Fibroblast of lung (primary cell): ENCODE measurements at regions not wholly inside any gene's neighbourhood (a gene's known extent, or its start where the extent isn't known, plus 50 kb on each side); places are given as distances from the start of the nearest gene placed in this dataset.

Source experiments
- CTCF ChIP-seq, 2 donors: IDR thresholded peaks in 1 of 2; conservative IDR thresholded peaks in 1 of 2; 1 replicate in 1 of 2; 2 replicates in 1 of 2; pipeline ENCODE4 v1.5.1; 2011 to 2012; ENCODE audit warnings: low read length in 2 of 2, control low read depth in 1 of 2, inconsistent platforms in 1 of 2, low read depth in 1 of 2, mild to moderate bottlenecking in 1 of 2
- EZH2 ChIP-seq: IDR thresholded peaks from 2 replicates; pipeline ENCODE4 v1.5.1; 2012; ENCODE audit warnings: low read length, control low read depth, mild to moderate bottlenecking; ENCODE audit errors: missing control alignments

GRCh38 chr1:68908316-68908715 lies 411.4 kb upstream of the DEPDC1 start:
- TF ChIP-seq CTCF (conservative IDR thresholded peaks at IDR 0.05 in 1 of 2, IDR thresholded peaks at IDR 0.05 in 1 of 2; ENCODE audit: low read depth in 1 of 2, low read length in 2 of 2) (no peak), EZH2 (no peak)
